Body of pancreas (tissue), 4 donors: ENCODE measurements at regions not wholly inside any gene's neighbourhood (a gene's known extent, or its start where the extent isn't known, plus 50 kb on each side); places are given as distances from the start of the nearest gene placed in this dataset.

Source experiments
- ATAC-seq: fragments of 150-250 bp; one replicate; pipeline ENCODE4 v1.9.1; 2016
- DNase-seq, 4 donors: peaks; one replicate each; pipeline ENCODE4 v3.0.0-alpha.2; 2019
- H3K27ac ChIP-seq, 4 donors: fragments of 200-600 bp; sonication (generic); 1 replicate in 3 of 4; 2 replicates in 1 of 4; pipeline versions ENCODE4 v1.5.1 to v1.6.1; 2016 to 2019; ENCODE audit warnings: mild to moderate bottlenecking in 1 of 4, mixed read lengths in 1 of 4, moderate library complexity in 1 of 4
- H3K27me3 ChIP-seq, 2 donors: fragments of 200-600 bp; sonication (generic); one replicate each; pipeline ENCODE4 v1.6.0; 2016; ENCODE audit warnings: mild to moderate bottlenecking in 1 of 2
- H3K36me3 ChIP-seq, 2 donors: fragments of 200-600 bp; sonication (generic); replicated peaks in 1 of 2; 2 replicates each; pipeline ENCODE4 v1.5.1; 2016; ENCODE audit warnings: low read depth in 2 of 2; ENCODE audit not compliant: insufficient read depth in 1 of 2
- H3K4me1 ChIP-seq: fragments of 200-600 bp; sonication (generic); one replicate; pipeline ENCODE4 v1.6.0; 2016
- H3K4me3 ChIP-seq, 2 donors: fragments of 200-600 bp; sonication (generic); 1 replicate in 1 of 2; 2 replicates in 1 of 2; pipeline ENCODE4 v1.5.1; 2016 to 2019
- H3K9me3 ChIP-seq, 3 donors: fragments of 200-600 bp; sonication (generic); 1 replicate in 2 of 3; 2 replicates in 1 of 3; pipeline ENCODE4 v1.5.1; 2016
- POLR2A ChIP-seq, 3 donors: fragments of 450-650 bp; IDR thresholded peaks; one replicate each; pipeline ENCODE4 v1.6.1; 2016; ENCODE audit warnings: antibody characterized with exemption in 3 of 3, mild to moderate bottlenecking in 2 of 3
- WGBS, 2 donors: methylation state at CpG; one replicate each; pipeline ENCODE4 v1.1.5; 2017; 5-methylcytosine and 5-hydroxymethylcytosine counted together
- intact Hi-C: fragments of 100-400 bp; cut with DNase I; formaldehyde crosslinking; loops from one replicate; pipeline ENCODE4 v1.15.1; 2023
- TF ChIP-seq, protein P1 (sequence below), 7 experiments: fragments of 450-650 bp in 4 of 7; fragments of 200-600 bp in 3 of 7; sonication (generic) in 3 of 7; IDR thresholded peaks; one replicate each; pipeline ENCODE4 v1.5.1; 2016 to 2019; ENCODE audit warnings: antibody characterized with exemption in 7 of 7

DNA sequence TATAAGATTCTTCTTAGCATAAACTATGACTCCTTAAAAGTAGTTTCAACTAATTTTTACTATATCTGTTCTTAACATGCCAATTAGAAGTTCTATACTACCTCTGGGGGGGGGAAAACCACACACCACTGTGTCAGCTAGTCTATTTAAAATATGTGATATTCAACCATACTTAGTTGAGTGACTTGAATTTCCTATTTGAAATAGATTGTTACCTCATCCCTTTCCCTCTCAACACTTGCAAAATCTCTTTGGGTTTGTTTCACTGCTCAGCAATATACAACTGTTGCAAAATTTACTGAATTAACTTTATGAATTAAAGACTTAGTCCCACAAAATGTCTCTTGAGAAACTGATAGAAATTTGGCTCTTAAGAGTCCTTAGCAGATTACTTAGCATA lies 151.1 kb upstream of the POU5F2 start:
- DNase-seq (no peak), ATAC-seq (no peak)
- H3K4me1 ChIP-seq: no peaks in the 10 kb centered on the region
- H3K27ac ChIP-seq: no peak overlapping the region
- no peak overlapping the region for H3K4me3 ChIP-seq
- no peaks in the 10 kb centered on the region for H3K36me3 ChIP-seq
- H3K27me3 ChIP-seq: no peaks in the 10 kb centered on the region
- no peak for TF ChIP-seq POLR2A (IDR thresholded peaks at IDR 0.05)
- TF ChIP-seq, protein P1, sequence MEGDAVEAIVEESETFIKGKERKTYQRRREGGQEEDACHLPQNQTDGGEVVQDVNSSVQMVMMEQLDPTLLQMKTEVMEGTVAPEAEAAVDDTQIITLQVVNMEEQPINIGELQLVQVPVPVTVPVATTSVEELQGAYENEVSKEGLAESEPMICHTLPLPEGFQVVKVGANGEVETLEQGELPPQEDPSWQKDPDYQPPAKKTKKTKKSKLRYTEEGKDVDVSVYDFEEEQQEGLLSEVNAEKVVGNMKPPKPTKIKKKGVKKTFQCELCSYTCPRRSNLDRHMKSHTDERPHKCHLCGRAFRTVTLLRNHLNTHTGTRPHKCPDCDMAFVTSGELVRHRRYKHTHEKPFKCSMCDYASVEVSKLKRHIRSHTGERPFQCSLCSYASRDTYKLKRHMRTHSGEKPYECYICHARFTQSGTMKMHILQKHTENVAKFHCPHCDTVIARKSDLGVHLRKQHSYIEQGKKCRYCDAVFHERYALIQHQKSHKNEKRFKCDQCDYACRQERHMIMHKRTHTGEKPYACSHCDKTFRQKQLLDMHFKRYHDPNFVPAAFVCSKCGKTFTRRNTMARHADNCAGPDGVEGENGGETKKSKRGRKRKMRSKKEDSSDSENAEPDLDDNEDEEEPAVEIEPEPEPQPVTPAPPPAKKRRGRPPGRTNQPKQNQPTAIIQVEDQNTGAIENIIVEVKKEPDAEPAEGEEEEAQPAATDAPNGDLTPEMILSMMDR (IDR thresholded peaks at IDR 0.05): no peak
- no peaks in the 10 kb centered on the region for H3K9me3 ChIP-seq
- intact Hi-C loops: no loop called here

DNA sequence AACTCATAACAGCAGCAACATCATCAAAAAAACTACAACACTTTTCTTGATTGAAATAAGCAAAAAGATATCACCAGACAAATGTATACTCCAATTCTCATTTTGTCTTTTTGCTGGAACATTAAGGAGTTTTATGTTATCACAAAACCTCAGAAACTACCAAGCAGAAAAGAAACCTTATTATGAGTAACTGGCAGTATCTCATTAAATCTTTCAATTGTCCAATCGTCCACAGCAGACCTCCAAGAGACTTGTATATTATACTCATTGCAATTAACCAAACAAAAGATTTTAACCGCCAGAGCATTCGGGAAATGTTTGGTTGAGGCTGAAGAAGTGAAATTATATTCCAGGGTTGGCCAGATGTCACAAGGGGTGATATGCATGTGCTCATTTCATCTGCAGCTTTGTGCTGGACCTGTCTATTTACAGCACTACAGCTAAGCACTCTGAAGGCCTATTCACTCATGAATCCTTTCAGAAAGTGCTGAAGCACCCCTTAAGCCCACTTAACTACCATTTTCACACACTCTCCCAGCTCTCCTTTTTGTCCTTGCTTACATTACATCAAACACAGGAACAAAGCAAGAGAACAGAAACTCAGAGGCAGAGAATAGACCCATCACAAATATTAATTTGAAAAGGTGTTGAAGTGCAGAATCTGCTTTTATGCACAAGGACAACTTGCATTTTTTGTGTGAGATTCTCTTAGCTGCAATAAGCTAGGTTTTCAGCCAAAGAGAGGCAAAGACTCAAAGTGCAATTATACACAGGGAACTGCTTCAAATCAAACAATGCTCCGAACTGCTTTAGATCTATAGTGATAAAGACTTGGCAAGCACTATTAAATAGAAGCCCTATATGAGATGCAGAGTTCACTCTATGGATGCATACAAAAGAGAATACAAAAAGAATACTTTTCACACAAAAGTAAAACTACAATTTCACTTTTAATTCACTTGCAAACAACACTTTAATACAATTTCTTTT lies 150.4 kb upstream of the POU5F2 start:
- intact Hi-C loops: no loop called here
- DNase-seq (no peak), ATAC-seq (no peak)
- no peak for TF ChIP-seq POLR2A (IDR thresholded peaks at IDR 0.05)
- TF ChIP-seq, protein P1 (IDR thresholded peaks at IDR 0.05): no peak
- no peak overlapping the region for H3K4me3 ChIP-seq
- no peaks in the 10 kb centered on the region for H3K27me3 ChIP-seq
- no peaks in the 10 kb centered on the region for H3K9me3 ChIP-seq
- no peaks in the 10 kb centered on the region for H3K4me1 ChIP-seq
- H3K36me3 ChIP-seq: no peaks in the 10 kb centered on the region
- no peak overlapping the region for H3K27ac ChIP-seq
- WGBS, 2 donors: 66 to 72% methylated on average over 4 of the region's 4 CpGs

DNA sequence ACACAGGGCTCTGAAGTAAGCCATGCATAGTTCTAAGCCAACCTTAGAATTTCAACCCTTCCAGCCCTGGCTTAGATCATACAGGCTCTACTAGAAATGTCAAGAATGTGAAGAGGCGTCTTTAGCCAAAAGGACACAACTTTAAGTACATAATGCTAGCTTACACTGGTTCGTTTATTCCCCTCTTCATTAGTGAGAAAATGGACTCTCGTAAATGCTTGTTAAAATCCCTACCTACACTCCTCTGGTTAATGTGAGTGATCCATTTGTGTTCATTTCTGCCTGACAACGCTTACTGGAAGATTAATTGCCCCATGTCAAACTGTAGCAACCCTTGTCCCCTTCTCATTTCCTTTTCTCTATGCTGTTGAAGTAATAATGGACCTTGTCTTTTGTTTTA lies 149.3 kb upstream of the POU5F2 start:
- peaks cover under 1% of the 10 kb centered on the region for H3K4me1 ChIP-seq
- no peak for DNase-seq
- H3K36me3 ChIP-seq: no peaks in the 10 kb centered on the region
- no peak for ATAC-seq
- no peak overlapping the region for H3K27ac ChIP-seq
- TF ChIP-seq POLR2A (IDR thresholded peaks at IDR 0.05): no peak
- TF ChIP-seq, protein P1 (IDR thresholded peaks at IDR 0.05): no peak
- H3K27me3 ChIP-seq: no peaks in the 10 kb centered on the region
- no peak overlapping the region for H3K4me3 ChIP-seq
- WGBS, 2 donors: 72 to 75% methylated on average over 4 of the region's 4 CpGs
- H3K9me3 ChIP-seq: no peaks in the 10 kb centered on the region
- intact Hi-C loops: no loop called here

DNA sequence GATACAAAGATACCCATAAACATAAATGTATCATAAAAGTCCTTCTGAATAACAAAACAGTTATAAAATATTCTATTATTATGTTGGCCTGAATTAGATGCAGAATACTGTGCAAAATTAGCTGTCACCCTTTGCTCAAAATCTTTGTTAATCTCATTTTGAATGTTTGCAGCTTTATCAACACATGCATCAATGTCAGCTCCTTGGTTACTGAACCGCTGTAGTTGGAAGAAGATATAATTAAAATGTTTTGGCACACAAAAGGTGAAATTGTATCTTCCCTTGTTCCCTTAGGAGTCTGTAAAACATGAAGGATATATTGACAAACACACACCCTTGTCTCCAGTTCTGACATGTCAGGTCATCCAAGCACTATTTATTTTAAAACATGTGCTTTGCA lies 146.3 kb upstream of the POU5F2 start:
- H3K36me3 ChIP-seq: no peaks in the 10 kb centered on the region
- no peak overlapping the region for H3K27ac ChIP-seq
- no peak for DNase-seq
- intact Hi-C loops: no loop called here
- H3K4me1 ChIP-seq: peaks cover 8% of the 10 kb centered on the region
- H3K4me3 ChIP-seq: no peak overlapping the region
- WGBS, 2 donors: 74 to 75% methylated on average over 1 of the region's 1 CpG
- no peaks in the 10 kb centered on the region for H3K27me3 ChIP-seq
- ATAC-seq: no peak
- TF ChIP-seq POLR2A (IDR thresholded peaks at IDR 0.05): no peak
- TF ChIP-seq, protein P1 (IDR thresholded peaks at IDR 0.05): no peak
- no peaks in the 10 kb centered on the region for H3K9me3 ChIP-seq

DNA sequence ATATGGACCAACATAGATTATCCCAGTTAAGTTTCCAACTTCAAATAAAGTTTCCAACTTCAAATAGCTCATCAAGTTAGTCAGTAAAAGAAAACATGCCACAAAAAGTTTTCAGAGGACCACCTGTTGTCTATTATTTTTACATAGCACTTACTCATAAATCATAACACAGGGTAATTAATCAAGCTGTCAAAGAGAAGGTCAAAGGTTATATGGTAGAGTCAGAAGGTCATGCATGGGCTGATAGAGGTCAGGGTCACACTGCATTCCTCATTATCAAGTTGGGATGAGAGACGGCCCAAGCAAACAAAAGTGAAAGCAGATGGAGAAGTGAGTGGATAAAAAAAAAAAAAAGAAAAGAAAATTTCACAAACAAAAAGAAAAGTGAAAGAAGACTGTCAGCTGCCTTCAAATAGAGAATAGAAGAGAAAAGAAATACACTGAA lies 145.5 kb upstream of the POU5F2 start:
- DNase-seq (no peak), ATAC-seq (no peak)
- WGBS, 2 donors: 9% methylated on average over 1 of the region's 1 CpG
- H3K36me3 ChIP-seq: no peaks in the 10 kb centered on the region
- no peak overlapping the region for H3K4me3 ChIP-seq
- peaks cover 8% of the 10 kb centered on the region for H3K4me1 ChIP-seq
- H3K9me3 ChIP-seq: no peaks in the 10 kb centered on the region
- intact Hi-C loops: no loop called here
- no peaks in the 10 kb centered on the region for H3K27me3 ChIP-seq
- no peak overlapping the region for H3K27ac ChIP-seq
- TF ChIP-seq, protein P1 (IDR thresholded peaks at IDR 0.05): no peak
- no peak for TF ChIP-seq POLR2A (IDR thresholded peaks at IDR 0.05)
